HG03354 (cell line): ENCODE measurements at regions not wholly inside any gene's neighbourhood (a gene's known extent, or its start where the extent isn't known, plus 50 kb on each side); places are given as distances from the start of the nearest gene placed in this dataset.
"Not testable (repeated sequence)": the region's sequence is repeated elsewhere in the genome, so short reads cannot be mapped to it uniquely, and the experiment has no call there.

Source experiments
- ATAC-seq: cut with Tn5 transposase; IDR thresholded peaks from one replicate; pipeline ENCODE4 v1.9.1; 2021; ENCODE audit warnings: mild to moderate bottlenecking; ENCODE audit not compliant: unreplicated experiment, poor library complexity, severe bottlenecking

DNA sequence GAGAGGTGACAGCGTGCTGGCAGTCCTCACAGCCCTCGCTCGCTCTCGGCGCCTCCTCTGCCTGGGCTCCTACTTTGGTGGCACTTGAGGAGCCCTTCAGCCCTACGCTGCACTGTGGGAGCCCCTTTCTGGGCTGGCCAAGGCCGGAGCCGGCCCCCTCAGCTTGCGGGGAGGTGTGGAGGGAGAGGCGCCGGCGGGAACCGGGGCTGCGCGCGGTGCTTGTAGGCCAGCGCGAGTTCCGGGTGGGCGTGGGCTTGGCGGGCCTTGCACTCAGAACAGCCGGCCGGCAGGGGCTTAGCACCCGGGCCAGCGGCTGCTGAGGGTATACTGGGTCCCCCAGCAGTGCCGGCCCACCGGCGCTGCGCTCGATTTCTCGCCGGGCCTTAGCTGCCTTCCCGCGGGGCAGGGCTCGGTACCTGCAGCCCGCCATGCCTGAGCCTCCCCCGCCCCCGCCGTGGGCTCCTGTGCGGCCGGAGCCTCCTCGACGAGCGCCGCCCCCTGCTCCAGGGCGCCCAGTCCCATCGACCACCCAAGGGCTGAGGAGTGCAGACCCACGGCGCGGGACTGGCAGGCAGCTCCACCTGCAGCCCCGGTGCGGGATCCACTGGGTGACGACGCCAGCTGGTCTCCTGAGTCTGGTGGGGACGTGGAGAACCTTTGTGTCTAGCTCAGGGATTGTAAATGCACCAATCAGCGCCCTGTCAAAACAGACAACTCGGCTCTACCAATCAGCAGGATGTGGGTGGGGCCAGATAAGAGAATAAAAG lies 661.0 kb downstream of the ETNK1 start:
- ATAC-seq, result not testable (repeated sequence)

DNA sequence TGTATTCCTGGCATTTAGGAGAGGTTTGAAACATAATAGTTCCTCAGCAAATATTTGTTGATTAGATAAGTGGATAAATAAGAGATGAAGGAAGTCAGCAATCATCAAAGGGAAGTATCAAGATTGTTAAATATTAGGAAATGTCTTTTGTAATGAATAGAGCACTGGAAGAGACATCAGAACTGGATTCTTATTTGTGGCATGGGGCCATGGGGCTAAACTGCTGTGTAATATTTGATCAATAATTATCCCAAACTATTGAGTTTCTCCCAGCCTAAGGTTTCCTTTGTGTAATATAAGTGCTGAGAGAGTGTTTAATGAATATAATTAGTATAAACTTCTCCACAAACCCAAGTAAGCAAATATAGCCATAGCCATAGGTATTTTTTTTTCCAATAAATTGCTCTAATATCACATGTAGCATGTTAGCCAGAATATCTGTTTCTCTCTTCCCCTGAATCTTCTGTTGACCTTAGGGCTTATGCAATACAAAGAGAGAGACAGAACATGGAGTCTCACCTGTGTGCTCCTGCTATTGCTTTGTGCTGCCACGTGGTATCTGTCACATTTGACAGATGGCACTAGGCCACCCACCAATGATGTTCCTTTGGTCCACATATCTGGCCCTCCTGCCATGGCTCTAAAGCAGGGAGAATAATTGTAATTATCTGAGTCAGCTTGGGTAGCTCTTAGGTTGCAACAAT lies 658.7 kb downstream of the SOX5 start:
- no peak for ATAC-seq

DNA sequence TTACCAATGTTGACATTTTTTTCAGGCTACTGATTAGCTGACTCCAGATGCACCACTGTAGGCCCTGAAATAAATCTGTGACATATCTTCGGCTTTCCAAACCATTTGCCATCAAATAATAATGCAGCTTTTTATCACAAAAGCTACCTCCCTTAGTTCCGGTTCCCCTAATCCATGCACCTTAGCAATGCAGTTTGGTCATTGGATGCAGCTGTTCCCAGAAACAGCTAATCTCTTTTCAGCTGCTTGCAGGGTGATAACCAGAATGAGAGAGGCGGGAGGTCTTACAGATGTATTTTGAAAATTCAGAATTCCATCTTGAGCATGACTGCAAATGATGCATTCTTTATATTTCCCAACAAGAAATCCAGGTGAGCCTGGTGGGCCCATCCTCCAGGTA lies 646.2 kb downstream of the SOX5 start:
- ATAC-seq, result no peak

DNA sequence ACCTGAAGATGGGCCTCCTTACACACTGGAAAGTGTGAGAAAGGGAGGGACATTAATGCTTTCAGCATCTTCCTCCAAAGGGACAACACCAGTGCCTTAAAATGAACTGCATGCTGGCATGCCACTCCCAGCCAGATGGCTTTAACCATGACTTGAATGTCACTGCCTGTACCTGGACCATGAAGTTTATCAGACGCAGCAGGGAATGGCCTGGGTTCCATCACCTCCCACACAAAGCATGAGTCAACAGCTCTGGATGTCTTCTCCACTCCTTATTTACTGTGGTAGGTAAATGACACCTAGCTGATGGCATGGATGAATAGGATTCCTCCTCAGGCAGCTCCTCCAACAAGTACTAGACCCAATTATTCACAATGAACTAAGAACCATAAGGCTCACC lies 645.6 kb downstream of the SOX5 start:
- no peak for ATAC-seq

DNA sequence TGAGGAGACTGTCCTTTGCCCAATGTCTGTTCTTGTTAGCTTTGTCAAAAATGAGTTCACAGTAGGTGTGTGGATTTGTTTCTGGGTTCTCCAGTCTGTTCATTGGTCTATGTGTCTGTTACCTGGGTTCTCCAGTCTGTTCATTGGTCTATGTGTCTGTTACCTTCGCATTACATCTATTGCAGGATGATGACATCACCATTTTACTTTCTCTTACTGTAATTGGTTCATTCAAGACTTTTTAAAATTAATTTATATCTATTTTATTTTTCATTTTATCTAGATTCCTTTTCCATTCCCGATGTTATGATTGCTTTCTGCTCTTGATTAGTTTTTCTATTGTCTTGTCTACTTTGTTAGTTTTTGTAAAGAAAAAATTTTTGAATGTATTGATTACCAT lies 615.5 kb downstream of the SOX5 start:
- ATAC-seq, result no peak

DNA sequence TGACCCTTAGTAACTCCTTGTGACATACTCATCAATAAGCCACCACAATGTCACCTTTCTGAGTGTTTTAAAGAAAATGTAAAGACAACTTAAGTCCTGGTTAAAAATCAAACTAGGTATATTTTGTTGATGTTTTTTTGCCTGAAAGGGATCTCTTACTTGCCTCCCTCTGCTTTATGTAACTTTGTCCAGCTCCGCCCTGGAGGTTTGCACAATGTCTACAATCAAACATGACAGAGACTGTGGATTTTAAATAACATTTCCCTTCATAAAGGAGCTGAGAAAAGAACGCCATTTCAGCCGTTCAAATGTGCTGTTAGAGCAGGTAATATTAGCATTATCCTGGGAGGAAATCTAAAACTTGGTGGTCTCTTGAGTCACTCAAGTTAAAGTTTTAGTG lies 613.9 kb downstream of the SOX5 start:
- ATAC-seq, result no peak

DNA sequence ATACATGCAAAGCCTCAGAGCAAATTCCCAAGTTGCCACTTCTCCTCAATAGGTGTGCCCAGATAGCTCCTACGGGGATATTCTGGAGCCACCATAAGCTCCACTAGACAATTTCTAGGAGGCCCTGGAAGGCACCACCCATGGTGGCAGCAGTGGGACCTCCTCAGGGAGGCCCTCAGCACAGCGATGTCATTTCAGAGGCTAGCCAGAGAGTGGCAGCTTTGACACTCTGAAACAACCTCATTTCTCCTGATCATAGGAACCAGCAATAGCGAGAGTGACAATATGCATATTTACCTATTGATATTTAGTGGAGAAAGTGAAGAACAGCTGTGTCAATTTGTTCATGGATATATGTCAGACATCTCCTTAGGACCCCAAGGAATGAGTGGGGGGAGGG lies 612.3 kb downstream of the SOX5 start:
- ATAC-seq, result no peak

DNA sequence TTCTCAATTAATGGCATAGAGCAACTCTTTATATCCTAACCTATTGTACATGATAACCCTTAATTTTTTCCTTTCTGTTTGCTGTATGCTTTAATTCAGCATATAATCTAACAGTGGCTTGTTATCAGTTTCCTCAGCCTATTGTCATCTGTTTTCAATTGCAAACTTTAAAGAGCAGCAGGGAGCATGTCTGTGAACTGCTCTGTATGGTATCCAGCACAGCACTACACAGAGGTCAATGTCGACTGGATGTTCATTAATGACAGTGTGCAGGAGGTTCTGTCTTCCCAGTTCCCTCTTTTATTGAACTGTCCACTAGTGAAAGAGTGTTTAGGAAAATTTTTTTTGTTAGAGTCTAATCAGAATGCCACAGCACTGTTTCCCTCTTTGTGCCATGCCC lies 609.1 kb downstream of the SOX5 start:
- no peak for ATAC-seq

DNA sequence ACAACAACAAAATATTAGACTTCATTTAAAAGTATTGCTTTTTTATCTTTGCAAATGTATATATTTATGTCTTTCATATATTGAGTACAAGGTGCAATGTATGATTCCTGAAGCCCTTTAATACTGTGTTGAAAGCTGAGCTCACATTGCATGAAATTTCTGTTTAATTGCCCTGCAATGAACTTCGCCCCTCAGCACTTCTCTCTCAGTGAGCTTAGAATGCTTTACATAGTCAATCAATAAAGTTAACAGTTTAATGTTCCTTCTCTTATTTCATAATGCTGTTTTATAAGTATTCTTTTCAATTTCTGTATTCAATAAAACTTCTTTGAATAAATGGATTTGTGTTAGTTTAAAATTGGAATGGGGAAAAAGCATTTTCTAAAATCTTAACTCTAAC lies 607.1 kb downstream of the SOX5 start:
- no peak for ATAC-seq

DNA sequence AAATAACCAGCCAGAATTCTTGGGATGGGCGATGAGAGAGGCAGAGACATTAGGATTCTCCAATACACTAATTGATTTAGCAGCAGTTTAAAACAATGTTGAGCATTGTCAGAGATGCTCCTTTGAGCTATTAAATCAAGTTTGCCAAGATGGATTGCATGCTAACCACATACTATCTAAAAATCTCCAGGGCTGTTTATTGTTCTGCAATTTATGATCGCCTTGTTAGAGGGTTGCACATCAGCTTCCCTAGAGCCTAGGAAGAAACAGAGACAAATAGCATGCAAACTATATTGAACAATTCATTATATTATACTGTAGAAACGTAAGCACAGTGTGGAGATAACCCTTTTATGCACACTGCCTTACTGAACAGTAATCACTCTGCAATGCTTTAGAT lies 599.9 kb downstream of the SOX5 start:
- ATAC-seq, result no peak

DNA sequence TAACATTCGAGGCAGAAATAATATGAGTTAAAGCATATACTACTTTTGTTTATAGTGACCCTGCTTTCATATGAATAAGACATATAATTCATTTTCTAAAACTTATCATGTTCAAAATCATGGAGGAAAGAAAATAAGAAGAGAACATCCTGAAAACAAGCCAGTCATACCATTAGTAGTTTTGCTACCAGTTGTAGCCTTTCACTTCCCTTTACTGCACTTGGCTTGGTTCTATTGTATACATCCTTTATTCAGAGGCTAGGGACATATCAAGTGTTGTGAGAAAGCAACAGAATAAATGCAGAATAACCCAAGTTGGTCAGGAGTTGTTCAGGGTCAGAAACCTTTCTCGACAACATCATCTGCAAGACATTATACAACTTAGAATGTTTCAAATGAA lies 598.7 kb downstream of the SOX5 start:
- peak; percentile 89 for ATAC-seq

DNA sequence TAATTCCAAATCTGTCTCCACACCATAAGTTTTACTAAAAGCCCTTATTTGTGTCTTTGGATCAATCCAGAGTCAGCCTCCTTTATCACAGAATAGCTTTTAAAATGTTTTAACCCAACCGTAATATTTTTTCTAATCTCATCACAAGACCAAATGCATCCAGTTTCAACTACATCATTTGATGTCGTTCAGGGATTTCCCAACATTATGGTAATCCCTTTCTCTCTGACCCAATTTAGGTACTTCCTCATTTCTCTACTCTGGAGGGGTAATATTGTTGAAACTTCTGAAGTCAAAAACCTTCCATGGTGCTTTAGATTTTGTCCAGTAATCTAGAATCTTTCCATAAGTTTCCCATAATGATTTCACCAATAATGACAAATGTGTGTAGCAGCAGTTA lies 596.8 kb downstream of the SOX5 start:
- no peak for ATAC-seq

DNA sequence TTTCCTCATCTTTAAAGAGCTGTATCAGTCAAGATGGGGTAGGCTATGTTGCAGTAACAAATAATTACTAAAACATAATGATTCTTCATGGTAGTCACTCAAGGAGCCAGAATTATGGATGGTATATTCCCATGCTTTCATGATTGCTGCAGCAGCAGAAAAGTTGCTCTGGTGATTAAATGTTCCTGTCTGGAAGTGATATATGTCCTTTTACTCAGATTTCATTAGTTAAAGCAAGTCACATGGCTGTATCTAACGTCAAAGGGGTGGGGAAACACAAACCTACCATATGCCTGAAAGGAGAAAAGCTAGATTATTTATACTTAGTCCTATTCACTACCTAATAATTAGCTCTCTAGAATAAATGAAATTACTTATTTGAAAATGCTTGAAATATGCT lies 594.7 kb downstream of the SOX5 start:
- no peak for ATAC-seq

DNA sequence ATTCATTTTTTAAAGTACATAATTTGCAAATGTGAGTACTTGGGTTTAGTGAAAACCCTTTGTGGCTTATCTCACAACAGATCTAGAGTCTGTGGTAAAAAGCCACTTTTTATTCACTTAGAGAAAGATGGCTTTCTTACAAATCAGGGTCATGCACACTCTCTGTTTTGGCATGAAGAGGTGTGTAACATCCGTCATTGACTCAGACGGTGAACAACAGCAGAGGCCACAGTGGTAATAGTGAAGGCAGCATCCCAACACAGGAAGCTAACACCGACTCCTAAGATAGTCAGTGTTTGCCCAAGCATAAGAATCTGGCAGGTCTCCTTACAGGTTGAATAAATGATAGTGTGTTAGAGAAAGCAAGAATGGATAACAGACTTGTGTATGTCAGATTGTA lies 593.0 kb downstream of the SOX5 start:
- no peak for ATAC-seq

DNA sequence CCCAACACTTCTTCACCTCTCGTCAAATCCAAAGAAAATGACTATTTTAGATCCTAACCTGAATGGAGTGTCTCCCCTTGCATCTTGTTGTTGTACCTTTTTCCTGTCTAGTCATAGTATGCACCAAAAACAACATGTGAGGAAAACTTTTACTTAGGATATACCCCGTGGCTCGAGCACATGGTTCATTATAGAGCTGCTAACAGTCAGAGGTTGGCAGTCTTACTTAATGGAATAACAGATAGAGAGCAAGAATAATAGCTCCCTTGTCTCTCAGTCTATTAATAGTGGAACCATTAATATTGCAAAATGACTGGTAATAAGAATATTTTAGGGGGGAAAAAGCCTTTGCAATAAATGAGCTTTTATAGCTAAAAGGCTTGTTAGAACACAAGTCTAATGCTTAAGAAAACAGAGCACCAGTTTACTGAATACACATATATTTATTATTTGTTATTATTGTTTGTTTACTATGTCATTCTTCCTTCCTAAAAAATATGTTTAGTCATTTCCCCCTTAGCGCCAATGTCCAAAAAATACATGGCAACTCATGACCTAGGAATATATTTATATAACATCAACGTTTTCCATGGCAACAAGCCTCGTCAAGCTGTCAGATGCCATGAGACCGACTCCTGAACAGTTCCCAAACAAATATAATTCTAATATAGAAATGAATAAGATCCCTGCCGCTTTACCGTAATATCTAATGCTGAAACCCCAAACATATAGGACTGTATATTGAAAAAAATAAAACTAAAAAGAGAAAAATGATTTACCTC lies 592.4 kb downstream of the SOX5 start:
- ATAC-seq, result no peak

DNA sequence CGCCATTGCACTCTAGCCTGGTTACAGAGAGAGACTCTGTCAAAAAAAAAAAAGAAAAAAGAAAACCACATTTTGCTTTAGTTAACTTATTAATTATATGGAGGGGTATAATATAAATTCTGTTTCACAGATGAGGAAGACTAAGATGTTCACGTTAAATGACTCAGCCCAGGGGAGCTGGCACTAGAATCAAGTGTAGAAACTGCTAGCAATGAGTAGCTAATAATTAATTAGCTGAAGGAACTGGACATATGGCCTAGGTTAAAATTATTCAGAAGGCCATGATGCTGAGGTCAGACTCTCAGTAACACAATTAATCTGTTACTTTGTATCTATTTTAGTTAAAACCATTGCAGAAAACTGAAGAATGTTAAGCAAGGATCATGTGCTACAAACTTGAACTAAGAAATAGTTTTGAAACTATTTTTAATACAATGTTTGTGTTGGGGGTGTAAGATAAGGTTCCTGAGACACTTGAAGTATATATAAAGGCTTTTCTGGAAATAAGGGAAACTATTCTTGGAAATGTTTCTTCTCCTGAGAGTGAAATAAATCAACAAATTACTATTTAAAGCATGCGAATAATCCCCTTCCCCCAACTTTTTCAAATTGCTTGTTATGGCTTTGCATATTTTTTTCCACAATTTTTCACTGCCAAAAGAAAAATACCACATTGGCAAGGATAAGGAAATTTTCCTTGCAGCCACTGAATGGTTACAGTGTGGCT lies 589.3 kb downstream of the SOX5 start:
- ATAC-seq, result no peak

DNA sequence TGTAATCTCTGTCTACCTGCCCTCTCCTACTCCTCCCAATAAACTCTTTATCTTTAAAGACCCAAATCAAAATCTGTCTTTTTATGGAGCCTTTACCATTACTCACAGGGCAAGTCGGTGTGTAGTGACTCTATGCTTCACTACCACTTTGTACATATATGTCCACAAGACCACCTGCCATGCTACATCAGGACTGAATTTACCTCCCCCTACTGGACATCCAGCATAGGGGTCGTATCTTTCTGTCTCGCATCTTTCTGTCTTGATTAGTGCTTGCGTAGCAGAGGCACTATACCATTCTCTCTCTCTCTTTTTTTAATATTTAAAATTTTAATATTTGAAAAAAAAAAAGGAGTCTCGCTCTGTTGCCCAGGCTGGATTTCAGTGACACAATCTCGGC lies 587.5 kb downstream of the SOX5 start:
- ATAC-seq, result no peak

DNA sequence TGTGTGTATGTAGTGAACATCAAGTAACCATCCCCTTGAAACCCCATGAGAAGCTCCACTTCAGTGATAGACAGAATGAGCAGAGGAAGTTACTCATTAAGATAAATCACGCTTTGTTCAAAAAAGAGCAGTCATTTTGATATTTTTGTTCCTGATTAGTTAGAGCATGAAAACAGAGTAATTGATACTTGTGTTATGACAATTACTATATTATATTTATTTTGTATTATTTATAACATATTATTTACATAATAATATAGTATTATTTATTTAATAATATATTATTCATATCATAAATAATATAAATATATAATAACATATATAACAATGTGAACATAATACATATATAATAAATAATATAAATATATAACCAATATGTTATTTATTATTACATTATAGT lies 580.9 kb downstream of the SOX5 start:
- ATAC-seq, result no peak

DNA sequence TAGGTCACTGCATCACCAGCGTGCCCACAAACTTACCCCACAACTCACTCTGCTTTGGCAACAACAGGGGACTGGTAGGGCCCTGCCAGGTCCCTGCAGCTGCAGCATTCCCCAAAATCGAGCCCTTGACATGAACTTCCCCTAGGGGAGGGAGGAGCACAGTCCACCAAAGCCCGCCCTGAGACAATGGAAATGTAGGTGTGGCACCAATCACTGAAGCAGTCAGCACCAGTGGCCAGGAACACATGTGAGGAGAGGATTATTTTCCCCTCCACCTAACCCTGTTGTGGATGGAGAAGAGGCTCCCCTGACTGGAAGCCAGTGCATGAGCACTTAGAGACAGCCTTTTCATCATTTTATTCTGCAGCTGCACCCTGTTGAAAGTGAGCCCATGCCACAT lies 573.8 kb downstream of the SOX5 start:
- no peak for ATAC-seq

DNA sequence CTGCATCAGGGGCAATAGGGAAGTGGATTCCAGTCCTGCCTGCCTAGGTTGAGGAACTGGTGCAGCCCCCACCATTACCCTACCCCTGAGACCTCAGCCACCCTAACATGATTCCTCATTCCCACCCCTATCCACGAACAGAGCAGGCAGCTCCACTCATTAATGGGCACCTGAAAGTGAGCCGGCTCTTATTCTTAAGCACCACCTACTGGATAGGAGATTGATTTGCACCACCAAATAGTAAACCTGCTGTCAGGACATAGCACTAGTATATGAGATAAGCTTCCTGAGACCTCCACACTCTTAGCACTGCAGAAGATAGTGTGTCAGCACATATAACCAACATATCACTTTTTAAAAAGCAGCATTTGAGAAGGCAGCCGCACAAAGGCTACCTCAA lies 573.2 kb downstream of the SOX5 start:
- ATAC-seq, result no peak
